ENCODE measurements at regions not wholly inside any gene's neighbourhood (a gene's known extent, or its start where the extent isn't known, plus 50 kb on each side); places are given as distances from the start of the nearest gene placed in this dataset.

- intact Hi-C loops (cut with micrococcal nuclease) = loop anchor here (1.0 kb wide), 2 partner anchors 11 to 328 kb away; partner anchors contain the start of gene ENGASE
These were observed 208.9 kb downstream of the RBFOX3 start for GRCh38 chr17:79401704-79402674.

- intact Hi-C loops (cut with micrococcal nuclease) = loop anchor here (1.0 kb wide), 2 partner anchors 10 to 327 kb away; partner anchors contain the start of gene ENGASE
These were observed 209.7 kb downstream of the RBFOX3 start for GRCh38 chr17:79400989-79401703.

GRCh38 chr17:79399610-79400144 lies 211.2 kb downstream of the RBFOX3 start:
- intact Hi-C loops (cut with micrococcal nuclease) = no loop called here

GRCh38 chr17:79398441-79398840 lies 212.4 kb downstream of the RBFOX3 start:
- intact Hi-C loops (cut with micrococcal nuclease) = no loop called here

GRCh38 chr17:79396696-79397095 lies 214.2 kb downstream of the RBFOX3 start:
- intact Hi-C loops (cut with micrococcal nuclease) = no loop called here

- intact Hi-C loops (cut with micrococcal nuclease) = no loop called here
These were observed 215.3 kb downstream of the RBFOX3 start for GRCh38 chr17:79395545-79395944.

GRCh38 chr17:79395066-79395465 lies 215.8 kb downstream of the RBFOX3 start:
- intact Hi-C loops (cut with micrococcal nuclease) = no loop called here

- intact Hi-C loops (cut with micrococcal nuclease) = loop anchor here (2.0 to 5.0 kb wide), 3 partner anchors 211 to 326 kb away; no protein-coding TSS in a partner anchor
These were observed 217.3 kb downstream of the RBFOX3 start for GRCh38 chr17:79393358-79394052.

- intact Hi-C loops (cut with micrococcal nuclease) = loop anchor here (2.0 to 5.0 kb wide), 3 partner anchors 210 to 325 kb away; no protein-coding TSS in a partner anchor
These were observed 218.3 kb downstream of the RBFOX3 start for GRCh38 chr17:79392598-79392997.

GRCh38 chr17:79391376-79392233 lies 219.2 kb downstream of the RBFOX3 start:
- intact Hi-C loops (cut with micrococcal nuclease) = loop anchor here (1.0 to 5.0 kb wide), 8 partner anchors 10 to 372 kb away; no protein-coding TSS in a partner anchor

- intact Hi-C loops (cut with micrococcal nuclease) = loop anchor here (2.0 to 10.0 kb wide), 4 partner anchors 201 to 805 kb away; no protein-coding TSS in a partner anchor
These were observed 221.0 kb downstream of the RBFOX3 start for GRCh38 chr17:79389896-79390295.

GRCh38 chr17:79388556-79389295 lies 222.1 kb downstream of the RBFOX3 start:
- intact Hi-C loops (cut with micrococcal nuclease) = loop anchor here (10.0 kb wide), 1 partner anchor 804 kb away; no protein-coding TSS in a partner anchor

- intact Hi-C loops (cut with micrococcal nuclease) = loop anchor here (10.0 kb wide), 1 partner anchor 803 kb away; no protein-coding TSS in a partner anchor
These were observed 223.1 kb downstream of the RBFOX3 start for GRCh38 chr17:79387783-79388182.

- intact Hi-C loops (cut with micrococcal nuclease) = loop anchor here (10.0 kb wide), 1 partner anchor 801 kb away; no protein-coding TSS in a partner anchor
These were observed 224.8 kb downstream of the RBFOX3 start for GRCh38 chr17:79385962-79386563.

GRCh38 chr17:79382313-79382712 lies 228.5 kb downstream of the RBFOX3 start:
- intact Hi-C loops (cut with micrococcal nuclease) = loop anchor here (10.0 kb wide), 1 partner anchor 798 kb away; no protein-coding TSS in a partner anchor

GRCh38 chr17:79379700-79380445 lies 231.0 kb downstream of the RBFOX3 start:
- intact Hi-C loops (cut with micrococcal nuclease) = loop anchor here (10.0 kb wide), 1 partner anchor 795 kb away; no protein-coding TSS in a partner anchor

GRCh38 chr17:79377230-79377786 lies 233.5 kb downstream of the RBFOX3 start:
- intact Hi-C loops (cut with micrococcal nuclease) = no loop called here
